OCI-LY7 (cell line): ENCODE measurements at regions not wholly inside any gene's neighbourhood (a gene's known extent, or its start where the extent isn't known, plus 50 kb on each side); places are given as distances from the start of the nearest gene placed in this dataset.

Experiments
- BruUV-seq: library from RNA; stranded (reverse); fragments of 400-500 nt; replicated peaks from 2 replicates; lab custom pipeline; 2021; lab: Mats Ljungman, UMichigan
- CTCF ChIA-PET: fragments of 300-600 bp; sonication (Branson Sonifier 250); formaldehyde crosslinking; loops from one replicate; lab custom pipeline; 2022; ENCODE audit warnings: antibody characterized with exemption; ENCODE audit not compliant: unreplicated experiment; lab: Charles Lee
- POLR2A ChIA-PET: fragments of 300-600 bp; sonication (Branson Sonifier 250); formaldehyde crosslinking; loops from one replicate; lab custom pipeline; 2022; ENCODE audit warnings: antibody characterized with exemption; lab: Charles Lee
- DNase-seq: peaks from one replicate; pipeline ENCODE4 v3.0.0-alpha.2; 2015; ENCODE audit warnings: low spot score
- H2AFZ ChIP-seq: fragments of 200-600 bp; sonication (generic), shearing (Covaris generic); 2 replicates; pipeline ENCODE4 v1.6.1; 2014; ENCODE audit warnings: mild to moderate bottlenecking, antibody characterized with exemption, low read length, moderate library complexity
- H3K27ac ChIP-seq: fragments of 200-600 bp; sonication (generic); 2 replicates; pipeline ENCODE4 v1.5.1; 2014; ENCODE audit warnings: mixed run types, low read depth, mild to moderate bottlenecking, moderate library complexity, low read length, inconsistent platforms; ENCODE audit not compliant: poor library complexity, severe bottlenecking
- H3K36me3 ChIP-seq: fragments of 200-600 bp; sonication (generic); 2 replicates; pipeline ENCODE4 v1.6.1; 2014; ENCODE audit warnings: mild to moderate bottlenecking, antibody characterized with exemption, low read length, moderate library complexity, mixed read lengths; ENCODE audit not compliant: insufficient read depth
- H3K4me1 ChIP-seq: fragments of 200-600 bp; sonication (generic); 2 replicates; pipeline ENCODE4 v1.5.1; 2014; ENCODE audit warnings: mild to moderate bottlenecking, low read length; ENCODE audit not compliant: insufficient read depth, poor library complexity, severe bottlenecking
- H3K4me2 ChIP-seq: fragments of 200-600 bp; sonication (generic); 2 replicates; pipeline ENCODE4 v1.6.1; 2014; ENCODE audit warnings: mild to moderate bottlenecking, low read length
- H3K4me3 ChIP-seq: fragments of 200-600 bp; sonication (generic); 2 replicates; pipeline ENCODE4 v1.5.1; 2014; ENCODE audit warnings: mild to moderate bottlenecking, low read depth, low read length; ENCODE audit not compliant: poor library complexity, severe bottlenecking
- H3K79me2 ChIP-seq: fragments of 200-600 bp; sonication (generic); 2 replicates; pipeline ENCODE4 v1.6.1; 2016; ENCODE audit warnings: low read depth, mild to moderate bottlenecking, low read length, moderate library complexity, mixed read lengths; ENCODE audit not compliant: insufficient read depth
- H3K9me2 ChIP-seq: fragments of 200-600 bp; sonication (generic); 2 replicates; pipeline ENCODE4 v1.6.1; 2016; ENCODE audit warnings: mild to moderate bottlenecking, low read length, mixed read lengths; ENCODE audit not compliant: insufficient read depth
- H3K9me3 ChIP-seq: fragments of 200-600 bp; sonication (generic); 2 replicates; pipeline ENCODE4 v1.6.1; 2014; ENCODE audit warnings: mild to moderate bottlenecking, mixed run types, low read length, mixed read lengths
- H4K20me1 ChIP-seq: fragments of 200-600 bp; sonication (generic); 2 replicates; pipeline ENCODE4 v1.6.1; 2014; ENCODE audit warnings: mild to moderate bottlenecking, antibody characterized with exemption, low read length, moderate library complexity, mixed read lengths; ENCODE audit not compliant: insufficient read depth
- EZH2phosphoT487 ChIP-seq: fragments of 200-600 bp; sonication (generic); IDR thresholded peaks from 2 replicates; pipeline ENCODE4 v1.6.1; 2018; ENCODE audit warnings: low read depth, borderline replicate concordance, mild to moderate bottlenecking, mixed run types, antibody characterized with exemption, low read length, moderate library complexity, mixed read lengths
- intact Hi-C: fragments of 100-400 bp; cut with micrococcal nuclease; formaldehyde crosslinking; loops from one replicate; pipeline ENCODE4 v1.10.0; 2022; ENCODE audit not compliant: unreplicated experiment
- TF ChIP-seq, protein P1 (sequence below): fragments of 200-600 bp; sonication (generic); conservative IDR thresholded peaks from 2 replicates; pipeline ENCODE4 v1.5.1; 2014; ENCODE audit warnings: mild to moderate bottlenecking, antibody characterized with exemption, low read length, moderate library complexity, mixed read lengths

- no peaks in the 10 kb centered on the region for H3K4me1 ChIP-seq
- ChIA-PET POLR2A (interaction anchor here (0.5 kb wide), 1 partner anchor 428 kb away, joined by 4 read pairs; no protein-coding TSS in a partner anchor), CTCF (no interaction called here)
- H3K4me2 ChIP-seq, result no peak overlapping the region
- no peaks in the 10 kb centered on the region for H3K9me3 ChIP-seq
- intact Hi-C loops, result no loop called here
- H3K4me3 ChIP-seq, result no peak overlapping the region
- H2AFZ ChIP-seq, result no peak overlapping the region
- no peaks in the 10 kb centered on the region for H3K79me2 ChIP-seq
- TF ChIP-seq, protein P1, sequence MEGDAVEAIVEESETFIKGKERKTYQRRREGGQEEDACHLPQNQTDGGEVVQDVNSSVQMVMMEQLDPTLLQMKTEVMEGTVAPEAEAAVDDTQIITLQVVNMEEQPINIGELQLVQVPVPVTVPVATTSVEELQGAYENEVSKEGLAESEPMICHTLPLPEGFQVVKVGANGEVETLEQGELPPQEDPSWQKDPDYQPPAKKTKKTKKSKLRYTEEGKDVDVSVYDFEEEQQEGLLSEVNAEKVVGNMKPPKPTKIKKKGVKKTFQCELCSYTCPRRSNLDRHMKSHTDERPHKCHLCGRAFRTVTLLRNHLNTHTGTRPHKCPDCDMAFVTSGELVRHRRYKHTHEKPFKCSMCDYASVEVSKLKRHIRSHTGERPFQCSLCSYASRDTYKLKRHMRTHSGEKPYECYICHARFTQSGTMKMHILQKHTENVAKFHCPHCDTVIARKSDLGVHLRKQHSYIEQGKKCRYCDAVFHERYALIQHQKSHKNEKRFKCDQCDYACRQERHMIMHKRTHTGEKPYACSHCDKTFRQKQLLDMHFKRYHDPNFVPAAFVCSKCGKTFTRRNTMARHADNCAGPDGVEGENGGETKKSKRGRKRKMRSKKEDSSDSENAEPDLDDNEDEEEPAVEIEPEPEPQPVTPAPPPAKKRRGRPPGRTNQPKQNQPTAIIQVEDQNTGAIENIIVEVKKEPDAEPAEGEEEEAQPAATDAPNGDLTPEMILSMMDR, result no peak
- TF ChIP-seq EZH2phosphoT487, result no peak
- no peak overlapping the region for H3K27ac ChIP-seq
- no peaks in the 10 kb centered on the region for H3K36me3 ChIP-seq
- H4K20me1 ChIP-seq, result no peaks in the 10 kb centered on the region
- BruUV-seq, result no TSS peak
- DNase-seq, result no peak
- no peaks in the 10 kb centered on the region for H3K9me2 ChIP-seq
Observed at GRCh38 chr2:44843641-44844310, 97.7 kb upstream of the SIX3 start.

DNA sequence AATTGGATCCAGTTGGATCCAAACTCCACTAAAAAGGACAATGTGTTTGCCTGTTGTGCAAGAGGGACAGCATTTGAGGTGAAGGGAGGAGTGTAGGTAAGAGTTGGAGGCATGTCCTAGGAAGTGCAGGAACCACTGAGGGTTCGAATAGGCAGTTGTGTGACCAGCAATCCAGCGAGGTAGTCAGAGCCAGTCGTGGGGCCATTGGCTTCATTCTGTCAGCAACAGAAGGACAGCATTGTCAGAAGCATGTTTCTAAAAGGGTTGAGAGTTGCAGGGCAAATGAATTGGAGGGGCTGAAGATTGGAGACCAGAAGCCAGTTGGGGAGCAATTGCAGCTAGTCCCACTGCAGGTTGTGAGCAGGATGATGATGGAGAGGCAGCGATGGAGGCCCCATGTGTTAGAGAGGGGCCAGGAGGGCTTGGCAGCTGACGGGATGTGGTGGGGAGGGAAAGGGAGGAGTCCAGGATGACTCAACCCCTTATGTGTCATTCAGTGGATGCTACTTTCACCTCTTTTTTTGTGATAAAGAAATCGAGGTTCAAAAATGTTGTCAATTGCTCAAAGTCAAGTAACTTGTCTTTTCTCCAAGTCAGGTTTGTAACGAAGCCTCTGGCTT, 96.7 kb upstream of the SIX3 start:
- H3K9me2 ChIP-seq, result no peaks in the 10 kb centered on the region
- no peak for DNase-seq
- intact Hi-C loops, result no loop called here
- no peaks in the 10 kb centered on the region for H3K36me3 ChIP-seq
- BruUV-seq, result no TSS peak
- H3K79me2 ChIP-seq, result no peaks in the 10 kb centered on the region
- no peaks in the 10 kb centered on the region for H4K20me1 ChIP-seq
- H3K4me1 ChIP-seq, result no peaks in the 10 kb centered on the region
- ChIA-PET CTCF (no interaction called here), POLR2A (interaction anchor here (0.5 kb wide), 1 partner anchor 429 kb away, joined by 4 read pairs; no protein-coding TSS in a partner anchor)
- no peak overlapping the region for H3K4me3 ChIP-seq
- H2AFZ ChIP-seq, result no peak overlapping the region
- H3K9me3 ChIP-seq, result no peaks in the 10 kb centered on the region
- no peak overlapping the region for H3K4me2 ChIP-seq
- no peak overlapping the region for H3K27ac ChIP-seq
- TF ChIP-seq, protein P1, result no peak
- TF ChIP-seq EZH2phosphoT487, result no peak

- H3K79me2 ChIP-seq, result no peaks in the 10 kb centered on the region
- no TSS peak for BruUV-seq
- no peak overlapping the region for H3K27ac ChIP-seq
- no peaks in the 10 kb centered on the region for H4K20me1 ChIP-seq
- no peaks in the 10 kb centered on the region for H3K9me2 ChIP-seq
- no peak overlapping the region for H3K4me3 ChIP-seq
- CTCF ChIA-PET, result no interaction called here
- no peaks in the 10 kb centered on the region for H3K9me3 ChIP-seq
- POLR2A ChIA-PET, result no interaction called here
- DNase-seq, result no peak
- no peak for TF ChIP-seq EZH2phosphoT487
- TF ChIP-seq, protein P1, result no peak
- intact Hi-C loops, result no loop called here
- H3K4me1 ChIP-seq, result no peaks in the 10 kb centered on the region
- H3K4me2 ChIP-seq, result no peak overlapping the region
- H2AFZ ChIP-seq, result no peak overlapping the region
- H3K36me3 ChIP-seq, result no peaks in the 10 kb centered on the region
Observed at GRCh38 chr2:44848026-44848425, 93.5 kb upstream of the SIX3 start.
